Stimulated activated CD4-positive, alpha-beta T cell treated with anti-CD3 and anti-CD28 coated beads, Interleukin-12 subunit alpha, Interleukin-12 subunit beta, amount 100 ng/mL, for 48 hours (primary cell): ENCODE measurements at regions not wholly inside any gene's neighbourhood (a gene's known extent, or its start where the extent isn't known, plus 50 kb on each side); places are given as distances from the start of the nearest gene placed in this dataset.

Experiments
- DNase-seq, 3 donors: peaks; one replicate each; pipeline ENCODE4 v3.0.0-alpha.2; 2020; ENCODE audit warnings: low read depth in 2 of 3, low spot score in 1 of 3

GRCh38 chr16:72285324-72285723, 113.4 kb upstream of the PMFBP1 start:
- DNase-seq, result no peak

- DNase-seq, result no peak
These were observed 112.3 kb upstream of the PMFBP1 start for GRCh38 chr16:72284042-72284789.

- DNase-seq, result no peak
These were observed 110.4 kb upstream of the PMFBP1 start for GRCh38 chr16:72282362-72282761.

GRCh38 chr16:72278301-72278700, 106.3 kb upstream of the PMFBP1 start:
- no peak for DNase-seq

- no peak for DNase-seq
These were observed 105.8 kb upstream of the PMFBP1 start for GRCh38 chr16:72277749-72278148.

GRCh38 chr16:72271699-72272240, 99.8 kb upstream of the PMFBP1 start:
- DNase-seq, result no peak

GRCh38 chr16:72270531-72270930, 98.6 kb upstream of the PMFBP1 start:
- DNase-seq, result no peak

- no peak for DNase-seq
These were observed 94.9 kb upstream of the PMFBP1 start for GRCh38 chr16:72266836-72267235.

- no peak for DNase-seq
These were observed 92.8 kb upstream of the PMFBP1 start for GRCh38 chr16:72264771-72265170.

GRCh38 chr16:72262711-72263110, 90.8 kb upstream of the PMFBP1 start:
- no peak for DNase-seq

- DNase-seq, result no peak
These were observed 89.2 kb upstream of the PMFBP1 start for GRCh38 chr16:72261127-72261526.

- no peak for DNase-seq
These were observed 84.6 kb upstream of the PMFBP1 start for GRCh38 chr16:72256398-72257066.

GRCh38 chr16:72255786-72256185, 83.8 kb upstream of the PMFBP1 start:
- DNase-seq, result no peak

- no peak for DNase-seq
These were observed 75.9 kb upstream of the PMFBP1 start for GRCh38 chr16:72247821-72248253.

- no peak for DNase-seq
These were observed 74.5 kb upstream of the PMFBP1 start for GRCh38 chr16:72246423-72246822.

- no peak for DNase-seq
These were observed 72.9 kb upstream of the PMFBP1 start for GRCh38 chr16:72244853-72245252.

GRCh38 chr16:72243621-72244020, 71.7 kb upstream of the PMFBP1 start:
- no peak for DNase-seq

- DNase-seq, result no peak
These were observed 70.8 kb upstream of the PMFBP1 start for GRCh38 chr16:72242757-72243156.

GRCh38 chr16:72241930-72242329, 70.0 kb upstream of the PMFBP1 start:
- DNase-seq, result no peak

- no peak for DNase-seq
These were observed 69.1 kb upstream of the PMFBP1 start for GRCh38 chr16:72241008-72241407.

GRCh38 chr16:72240466-72240865, 68.5 kb upstream of the PMFBP1 start:
- no peak for DNase-seq

GRCh38 chr16:72236866-72237265, 64.9 kb upstream of the PMFBP1 start:
- DNase-seq, result no peak
